GM18505 (cell line): ENCODE measurements at regions not wholly inside any gene's neighbourhood (a gene's known extent, or its start where the extent isn't known, plus 50 kb on each side); places are given as distances from the start of the nearest gene placed in this dataset.
"Not testable (repeated sequence)": the region's sequence is repeated elsewhere in the genome, so short reads cannot be mapped to it uniquely, and the experiment has no call there.

Experiments used
- ATAC-seq: cut with Tn5 transposase; IDR thresholded peaks from one replicate; pipeline ENCODE4 v1.9.1; 2021; ENCODE audit not compliant: unreplicated experiment
- POLR2A ChIP-seq: IDR thresholded peaks from 4 replicates; pipeline ENCODE4 v1.6.1; 2011; ENCODE audit warnings: borderline replicate concordance; ENCODE audit not compliant: insufficient read depth, insufficient read length; ENCODE audit errors: extremely low read depth

DNA sequence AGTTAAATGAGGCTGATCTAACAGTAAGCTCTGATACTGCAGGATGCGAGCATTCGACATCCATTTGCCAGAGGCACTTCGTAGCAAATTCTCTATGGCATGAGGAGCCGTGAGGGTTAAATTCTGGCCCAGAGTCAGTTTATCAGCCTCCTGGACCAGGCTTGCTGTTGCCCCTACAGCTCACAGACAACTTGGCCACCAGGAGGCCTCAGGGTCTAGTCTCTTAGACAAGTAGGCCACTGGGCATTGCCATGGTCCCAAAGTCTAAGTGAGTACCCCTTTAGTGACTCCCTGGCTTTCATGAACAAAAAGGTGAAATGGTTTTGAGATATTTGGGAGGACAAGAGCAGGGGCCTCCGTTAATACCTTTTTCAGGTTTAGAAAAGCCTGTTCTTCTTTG, 178.0 kb upstream of the MBL2 start:
- no peak for TF ChIP-seq POLR2A
- no peak for ATAC-seq

- no peak for TF ChIP-seq POLR2A
Measured at GRCh38 chr10:52949899-52950298, 177.3 kb upstream of the MBL2 start.

DNA sequence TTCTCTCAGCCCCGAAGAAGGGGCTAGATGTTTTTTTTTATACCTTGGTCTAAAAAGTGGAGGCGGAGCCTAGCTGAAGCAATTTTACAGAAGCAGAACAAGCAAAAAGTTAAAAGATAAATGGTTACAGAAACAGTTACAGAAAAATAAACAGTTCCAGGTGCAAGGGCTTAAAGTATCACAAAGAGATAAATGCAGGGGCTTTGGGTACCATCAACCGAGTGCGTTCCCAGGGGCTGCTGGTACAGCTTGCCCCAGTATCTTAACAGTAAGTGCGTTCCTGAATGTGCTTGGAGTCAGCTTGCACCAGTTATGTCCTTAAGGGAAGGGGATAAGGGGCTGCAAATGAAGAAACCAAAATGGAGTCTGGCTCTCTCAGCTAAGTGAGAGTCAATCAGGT, 173.9 kb upstream of the MBL2 start:
- no peak for ATAC-seq
- TF ChIP-seq POLR2A = no peak

More at GRCh38 chr10:52949899-52950298, 177.3 kb upstream of the MBL2 start:
- ATAC-seq = no peak

- ATAC-seq = not testable (repeated sequence)
Measured at GRCh38 chr10:52945521-52945920, 172.9 kb upstream of the MBL2 start.

DNA sequence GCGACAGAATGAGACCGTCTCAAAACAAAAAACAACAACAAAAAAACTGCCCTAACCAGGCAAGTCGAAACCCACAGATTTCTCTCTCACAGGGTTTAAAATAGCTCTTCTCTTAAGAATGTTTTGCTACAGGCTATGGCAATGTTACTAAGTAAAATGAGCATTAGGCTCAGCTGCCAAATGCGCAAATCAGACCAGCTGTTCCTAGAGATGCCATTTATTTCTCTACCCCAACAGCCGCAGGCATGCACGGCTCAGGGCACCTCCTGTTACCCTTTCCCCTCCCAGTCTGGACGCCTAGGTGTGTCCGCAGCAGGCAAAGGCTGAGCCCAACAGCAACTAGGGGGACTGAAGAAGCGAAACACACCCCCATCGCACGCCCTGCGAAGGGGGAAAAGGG, 168.3 kb upstream of the MBL2 start:
- no peak for TF ChIP-seq POLR2A
- ATAC-seq = no peak

DNA sequence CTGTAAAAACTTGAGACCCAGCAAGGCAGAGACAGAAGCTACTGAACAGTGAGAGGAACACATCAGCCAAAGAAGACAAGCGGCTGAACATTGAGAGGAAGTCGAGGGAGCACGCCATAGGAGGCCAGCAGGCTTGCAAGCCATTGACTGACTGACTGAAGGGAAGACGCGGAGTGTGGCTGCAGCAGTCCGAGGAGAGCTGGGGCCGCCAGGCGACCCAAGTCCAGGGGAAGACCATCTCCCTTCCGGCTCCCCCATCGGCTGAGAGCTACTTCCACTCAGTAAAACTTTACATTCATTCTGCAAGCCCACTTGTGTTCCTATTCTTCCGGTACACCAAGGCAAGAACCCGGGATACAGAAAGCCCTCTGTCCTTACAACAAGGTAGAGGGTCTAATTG, 167.3 kb upstream of the MBL2 start:
- TF ChIP-seq POLR2A = no peak
- ATAC-seq = no peak

DNA sequence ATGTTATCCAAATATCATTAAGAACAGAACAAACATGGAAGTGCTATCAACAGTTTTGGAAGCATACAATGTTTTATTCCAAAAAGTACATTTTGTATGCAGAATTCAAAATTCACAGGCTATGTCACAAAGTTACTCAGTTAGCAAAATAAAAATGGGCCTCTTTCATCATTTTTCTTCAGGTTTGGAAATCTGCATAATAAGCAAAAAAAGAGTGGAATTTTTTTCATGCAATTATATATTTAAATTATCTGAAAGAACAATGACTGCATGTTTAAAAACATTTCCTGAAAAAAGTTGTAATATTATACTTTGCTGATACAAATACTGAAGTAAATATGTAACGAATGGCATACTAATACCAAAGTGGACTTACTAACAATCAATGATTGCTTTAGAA, 161.2 kb upstream of the MBL2 start:
- no peak for ATAC-seq
- no peak for TF ChIP-seq POLR2A

- no peak for TF ChIP-seq POLR2A
- no peak for ATAC-seq
Measured at GRCh38 chr10:52927678-52928077, 155.1 kb upstream of the MBL2 start.

- no peak for TF ChIP-seq POLR2A
- no peak for ATAC-seq
Measured at GRCh38 chr10:52923520-52923919, 150.9 kb upstream of the MBL2 start.

DNA sequence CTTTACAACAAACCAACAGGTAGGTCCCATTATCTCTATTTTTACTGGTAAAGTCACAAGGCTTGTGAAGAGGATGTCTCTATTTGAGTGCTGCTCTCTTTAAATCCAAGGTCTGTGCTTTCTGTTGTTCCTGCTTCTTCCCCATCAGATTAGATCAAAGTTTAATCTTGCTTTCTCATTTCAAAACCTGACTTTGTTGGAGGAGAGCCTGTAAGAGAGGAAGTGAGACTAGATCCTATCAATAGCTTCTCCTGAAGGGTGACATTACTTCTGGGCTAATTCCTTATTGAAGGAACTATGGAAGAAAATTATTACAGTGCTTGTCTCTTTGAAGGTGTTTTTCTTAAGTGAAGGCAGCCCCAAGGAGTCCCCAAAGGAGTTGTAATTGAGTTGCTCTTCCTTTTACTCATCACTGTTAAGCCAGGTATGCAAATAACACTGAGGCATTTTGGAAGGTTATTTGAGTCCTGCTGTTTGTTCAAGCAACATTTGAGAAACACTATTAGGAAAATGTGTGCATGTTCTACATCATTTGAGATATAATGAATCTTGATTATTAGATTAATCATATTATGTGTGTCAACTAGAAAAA, 146.2 kb upstream of the MBL2 start:
- peak; percentile 50 for ATAC-seq
- TF ChIP-seq POLR2A = no peak

- TF ChIP-seq POLR2A = no peak
- ATAC-seq = no peak
Measured at GRCh38 chr10:52915391-52915790, 142.8 kb upstream of the MBL2 start.

DNA sequence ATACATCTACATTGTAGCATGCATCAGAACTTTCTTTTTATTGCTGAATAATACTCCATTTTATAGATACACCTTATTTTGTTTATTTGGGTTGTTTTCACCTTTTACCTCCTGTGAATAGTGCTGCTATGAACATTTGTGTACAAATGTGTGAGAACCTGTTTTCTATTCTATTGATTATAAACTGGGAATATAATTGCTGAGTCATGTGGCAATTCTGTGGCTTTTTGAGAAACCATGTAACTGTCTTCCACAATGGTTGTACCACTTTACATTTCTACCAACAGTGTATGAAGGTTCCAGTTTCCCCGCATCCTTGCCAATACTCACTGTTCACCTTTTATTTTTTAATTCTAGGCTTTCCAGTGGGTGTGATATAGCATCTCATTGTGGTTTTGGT, 138.6 kb upstream of the MBL2 start:
- TF ChIP-seq POLR2A = no peak
- ATAC-seq = no peak

- no peak for TF ChIP-seq POLR2A
- no peak for ATAC-seq
Measured at GRCh38 chr10:52908478-52908877, 135.9 kb upstream of the MBL2 start.

GRCh38 chr10:52906046-52906445, 133.5 kb upstream of the MBL2 start:
- no peak for TF ChIP-seq POLR2A
- no peak for ATAC-seq

DNA sequence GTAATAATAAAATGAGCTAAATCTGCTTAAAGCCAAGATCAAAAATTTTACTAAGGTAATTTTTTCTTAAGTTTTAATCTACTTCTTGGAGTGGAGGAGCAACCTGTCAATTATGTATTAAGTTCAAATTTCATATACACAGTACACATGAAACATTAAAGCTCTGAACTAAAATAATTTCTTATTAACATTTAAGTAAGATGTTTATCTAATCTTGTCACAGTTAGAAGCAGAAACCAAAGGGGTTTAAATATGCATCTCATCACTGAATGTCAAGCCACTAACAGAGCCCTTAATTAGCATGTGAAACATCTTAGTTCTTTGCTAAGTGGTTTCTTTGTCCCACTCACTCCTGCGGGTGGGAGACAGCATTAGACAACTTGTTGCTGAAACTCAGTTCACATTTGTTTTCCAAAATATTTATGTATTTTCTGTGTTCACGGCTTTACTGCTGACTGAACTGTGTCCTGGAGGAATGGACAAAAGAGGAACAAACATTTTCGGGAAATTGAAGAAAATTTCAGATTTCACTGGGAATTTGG, 130.9 kb upstream of the MBL2 start:
- no peak for ATAC-seq
- no peak for TF ChIP-seq POLR2A
